ENCODE measurements at regions not wholly inside any gene's neighbourhood (a gene's known extent, or its start where the extent isn't known, plus 50 kb on each side); places are given as distances from the start of the nearest gene placed in this dataset.

DNA sequence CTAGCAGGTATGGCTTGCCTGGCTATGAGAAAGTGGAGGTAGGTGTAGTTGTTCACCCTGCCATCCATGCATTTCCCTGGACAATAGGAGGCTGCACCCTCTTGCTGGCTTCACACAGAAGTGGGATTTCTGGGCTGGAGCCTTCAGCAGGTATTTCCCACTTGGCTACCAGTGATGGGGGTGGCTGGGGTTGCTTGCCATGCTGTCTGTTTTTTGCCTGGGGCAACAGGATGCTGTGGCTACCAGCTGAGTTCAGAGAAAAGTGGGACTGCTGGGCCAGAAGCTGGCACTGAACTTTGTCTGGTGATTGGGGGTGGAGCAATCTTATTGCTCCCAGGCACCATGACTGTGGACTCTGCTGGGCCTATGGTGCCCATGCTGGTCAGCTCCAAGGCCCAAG is 299.6 kb downstream of the FAM170A start:
- H4K5ac ChIP-seq (ENCODE audit: low read length), result no peak overlapping the region

DNA sequence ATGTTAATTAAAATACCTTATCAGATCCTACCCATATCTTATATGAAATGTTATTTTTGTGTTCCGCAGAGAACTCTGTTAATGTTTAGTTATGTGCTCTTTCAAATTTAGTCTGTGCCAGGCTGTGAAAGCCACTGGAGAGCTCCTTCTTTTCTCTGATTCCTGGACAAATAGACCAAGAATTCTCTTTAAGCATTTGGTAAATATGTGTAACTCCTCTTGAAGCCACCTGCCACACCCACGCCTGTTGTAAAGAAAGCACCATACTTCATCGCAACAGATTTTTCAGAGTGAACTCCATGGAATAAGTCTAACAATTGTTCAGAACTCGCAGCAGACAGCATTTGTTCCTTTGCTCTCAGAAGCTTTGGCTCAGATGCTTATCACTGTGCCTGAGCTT is 301.1 kb downstream of the FAM170A start:
- no peak overlapping the region for H3K56ac ChIP-seq (ENCODE audit: low read length)
- no peaks in the 10 kb centered on the region for H3K27me3 ChIP-seq (ENCODE audit: insufficient read depth, low read length, poor library complexity)
- H3K27ac ChIP-seq (ENCODE audit: low read depth, low read length), result no peak overlapping the region
- DNase-seq, result no peak
- H3K4me1 ChIP-seq (ENCODE audit: control insufficient read depth, low read depth, low read length), result no peaks in the 10 kb centered on the region
- no peak overlapping the region for H2BK120ac ChIP-seq (ENCODE audit: low read depth, low read length)
- H2BK5ac ChIP-seq (ENCODE audit: low read length), result no peak overlapping the region
- H4K5ac ChIP-seq (ENCODE audit: low read length), result no peak overlapping the region
- no peaks in the 10 kb centered on the region for H3K79me1 ChIP-seq (ENCODE audit: low read length)
- no peaks in the 10 kb centered on the region for H3K79me2 ChIP-seq (ENCODE audit: control insufficient read depth, insufficient read depth, low read length)
- H3K4me3 ChIP-seq (ENCODE audit: low read length), result no peak overlapping the region
- H3K4me2 ChIP-seq (ENCODE audit: low read length), result no peak overlapping the region
- no peak overlapping the region for H3K23ac ChIP-seq (ENCODE audit: low read length)
- no peaks in the 10 kb centered on the region for H3K36me3 ChIP-seq (ENCODE audit: control insufficient read depth, insufficient read depth, low read length)
- no peak overlapping the region for H4K8ac ChIP-seq (ENCODE audit: low read depth, low read length)
- H2AK5ac ChIP-seq (ENCODE audit: low read length), result no peak overlapping the region
- no peak overlapping the region for H3K18ac ChIP-seq (ENCODE audit: low read length)
- no CpG with 5 or more reads among the region's 4 CpGs for WGBS (ENCODE audit: extremely low coverage, insufficient coverage, low lambda C conversion rate)
- H3K4ac ChIP-seq (ENCODE audit: low read depth, low read length), result no peak overlapping the region
- no peak overlapping the region for H2BK15ac ChIP-seq (replicated peaks; ENCODE audit: low read depth)
- no peak overlapping the region for H3K9ac ChIP-seq (ENCODE audit: low read length)

More for the DNA sequence above, 299.6 kb downstream of the FAM170A start:
- H3K79me2 ChIP-seq (ENCODE audit: control insufficient read depth, insufficient read depth, low read length), result no peaks in the 10 kb centered on the region
- no peak overlapping the region for H3K56ac ChIP-seq (ENCODE audit: low read length)
- no peak overlapping the region for H2BK15ac ChIP-seq (replicated peaks; ENCODE audit: low read depth)
- H3K4me2 ChIP-seq (ENCODE audit: low read length), result no peak overlapping the region
- H3K4me3 ChIP-seq (ENCODE audit: low read length), result no peak overlapping the region
- H3K23ac ChIP-seq (ENCODE audit: low read length), result no peak overlapping the region
- H3K9ac ChIP-seq (ENCODE audit: low read length), result no peak overlapping the region
- no peak overlapping the region for H3K4ac ChIP-seq (ENCODE audit: low read depth, low read length)
- H3K27ac ChIP-seq (ENCODE audit: low read depth, low read length), result no peak overlapping the region
- H4K8ac ChIP-seq (ENCODE audit: low read depth, low read length), result no peak overlapping the region
- no peaks in the 10 kb centered on the region for H3K36me3 ChIP-seq (ENCODE audit: control insufficient read depth, insufficient read depth, low read length)
- H3K79me1 ChIP-seq (ENCODE audit: low read length), result no peaks in the 10 kb centered on the region
- no peak overlapping the region for H2BK120ac ChIP-seq (ENCODE audit: low read depth, low read length)
- H2BK5ac ChIP-seq (ENCODE audit: low read length), result no peak overlapping the region
- H3K18ac ChIP-seq (ENCODE audit: low read length), result no peak overlapping the region
- no peaks in the 10 kb centered on the region for H3K27me3 ChIP-seq (ENCODE audit: insufficient read depth, low read length, poor library complexity)
- no peak overlapping the region for H2AK5ac ChIP-seq (ENCODE audit: low read length)
- DNase-seq, result no peak
- no peaks in the 10 kb centered on the region for H3K4me1 ChIP-seq (ENCODE audit: control insufficient read depth, low read depth, low read length)

DNA sequence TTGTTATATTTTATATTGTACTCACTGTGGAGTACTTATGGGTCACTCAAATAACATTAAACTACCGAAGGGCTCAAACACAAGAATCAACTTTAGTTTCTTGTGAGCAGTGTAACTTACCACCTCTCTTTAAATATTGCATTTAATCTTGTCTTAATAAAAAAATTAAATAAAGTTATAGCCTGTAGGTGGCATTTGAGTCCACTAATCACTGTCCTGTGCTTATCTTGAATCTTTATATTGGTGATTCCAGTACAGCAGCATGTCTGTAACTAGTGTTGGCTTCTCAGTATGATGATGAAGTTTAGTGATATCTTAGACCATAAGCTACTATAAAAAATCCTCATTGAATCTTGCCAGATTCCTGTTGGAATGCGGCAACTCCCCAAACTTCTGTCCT is 313.8 kb downstream of the FAM170A start:
- H3K36me3 ChIP-seq (ENCODE audit: control insufficient read depth, insufficient read depth, low read length), result no peaks in the 10 kb centered on the region
- H3K4ac ChIP-seq (ENCODE audit: low read depth, low read length), result no peak overlapping the region
- no peak overlapping the region for H2BK15ac ChIP-seq (replicated peaks; ENCODE audit: low read depth)
- H3K18ac ChIP-seq (ENCODE audit: low read length), result no peak overlapping the region
- H2BK5ac ChIP-seq (ENCODE audit: low read length), result no peak overlapping the region
- DNase-seq, result no peak
- no peak overlapping the region for H3K4me2 ChIP-seq (ENCODE audit: low read length)
- no peaks in the 10 kb centered on the region for H3K27me3 ChIP-seq (ENCODE audit: insufficient read depth, low read length, poor library complexity)
- H3K4me3 ChIP-seq (ENCODE audit: low read length), result no peak overlapping the region
- H3K9ac ChIP-seq (ENCODE audit: low read length), result no peak overlapping the region
- H3K79me1 ChIP-seq (ENCODE audit: low read length), result no peaks in the 10 kb centered on the region
- H4K5ac ChIP-seq (ENCODE audit: low read length), result no peak overlapping the region
- H2AK5ac ChIP-seq (ENCODE audit: low read length), result no peak overlapping the region
- H3K4me1 ChIP-seq (ENCODE audit: control insufficient read depth, low read depth, low read length), result no peaks in the 10 kb centered on the region
- no peaks in the 10 kb centered on the region for H3K79me2 ChIP-seq (ENCODE audit: control insufficient read depth, insufficient read depth, low read length)
- H2BK120ac ChIP-seq (ENCODE audit: low read depth, low read length), result no peak overlapping the region
- H3K27ac ChIP-seq (ENCODE audit: low read depth, low read length), result no peak overlapping the region
- no peak overlapping the region for H3K56ac ChIP-seq (ENCODE audit: low read length)
- H3K23ac ChIP-seq (ENCODE audit: low read length), result no peak overlapping the region
- no CpG with 5 or more reads among the region's 2 CpGs for WGBS (ENCODE audit: extremely low coverage, insufficient coverage, low lambda C conversion rate)
- no peak overlapping the region for H4K8ac ChIP-seq (ENCODE audit: low read depth, low read length)

DNA sequence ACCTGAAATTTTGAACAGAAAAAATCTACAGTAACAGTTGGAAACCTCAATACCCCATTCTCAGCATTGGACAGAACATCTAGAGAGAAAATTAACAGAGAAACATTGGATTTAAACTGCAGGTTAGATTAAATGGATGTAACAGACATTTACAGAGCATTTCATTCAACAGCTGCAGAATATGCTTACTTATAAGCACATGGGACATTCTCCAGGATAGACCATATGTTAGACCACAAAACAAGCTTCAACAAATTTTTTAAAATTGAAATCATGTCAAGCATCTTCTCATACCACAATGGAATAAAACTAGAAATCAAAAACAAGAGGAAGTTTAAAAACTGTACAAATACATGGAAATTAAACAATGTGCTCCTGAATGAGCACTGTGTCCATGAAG is 316.3 kb downstream of the FAM170A start:
- no peaks in the 10 kb centered on the region for H3K36me3 ChIP-seq (ENCODE audit: control insufficient read depth, insufficient read depth, low read length)
- H3K79me1 ChIP-seq (ENCODE audit: low read length), result no peaks in the 10 kb centered on the region
- H3K4ac ChIP-seq (ENCODE audit: low read depth, low read length), result no peak overlapping the region
- H4K8ac ChIP-seq (ENCODE audit: low read depth, low read length), result no peak overlapping the region
- H3K4me2 ChIP-seq (ENCODE audit: low read length), result no peak overlapping the region
- no peak overlapping the region for H3K23ac ChIP-seq (ENCODE audit: low read length)
- H3K79me2 ChIP-seq (ENCODE audit: control insufficient read depth, insufficient read depth, low read length), result no peaks in the 10 kb centered on the region
- no peak overlapping the region for H3K56ac ChIP-seq (ENCODE audit: low read length)
- H2BK15ac ChIP-seq (replicated peaks; ENCODE audit: low read depth), result no peak overlapping the region
- no peak overlapping the region for H4K5ac ChIP-seq (ENCODE audit: low read length)
- no peak overlapping the region for H3K18ac ChIP-seq (ENCODE audit: low read length)
- no peak overlapping the region for H3K4me3 ChIP-seq (ENCODE audit: low read length)
- no peak for DNase-seq
- H3K4me1 ChIP-seq (ENCODE audit: control insufficient read depth, low read depth, low read length), result no peaks in the 10 kb centered on the region
- no peaks in the 10 kb centered on the region for H3K27me3 ChIP-seq (ENCODE audit: insufficient read depth, low read length, poor library complexity)
- no peak overlapping the region for H2AK5ac ChIP-seq (ENCODE audit: low read length)
- no peak overlapping the region for H2BK120ac ChIP-seq (ENCODE audit: low read depth, low read length)
- no peak overlapping the region for H3K9ac ChIP-seq (ENCODE audit: low read length)
- H2BK5ac ChIP-seq (ENCODE audit: low read length), result no peak overlapping the region
- H3K27ac ChIP-seq (ENCODE audit: low read depth, low read length), result no peak overlapping the region

DNA sequence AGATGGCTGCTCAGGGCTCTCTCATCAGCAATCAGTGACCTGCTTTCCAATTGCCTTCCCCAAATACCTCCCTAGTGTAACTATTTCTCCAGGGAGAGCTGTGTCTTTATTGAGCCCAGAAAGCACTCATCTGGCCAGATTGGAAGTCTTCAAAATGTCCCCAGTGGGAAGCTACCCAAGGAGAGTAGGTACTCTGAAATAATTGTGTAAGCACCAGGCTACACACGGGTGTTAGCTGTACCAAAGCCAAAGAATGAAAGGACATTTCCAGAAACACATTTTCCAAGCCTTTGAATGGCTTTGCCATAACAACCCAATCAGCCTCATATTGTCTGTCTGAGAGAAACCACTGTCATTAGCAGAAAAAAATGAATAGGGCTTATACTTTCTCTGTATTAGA is 318.8 kb downstream of the FAM170A start:
- no peak overlapping the region for H3K4ac ChIP-seq (ENCODE audit: low read depth, low read length)
- H3K79me1 ChIP-seq (ENCODE audit: low read length), result no peaks in the 10 kb centered on the region
- no peak overlapping the region for H4K8ac ChIP-seq (ENCODE audit: low read depth, low read length)
- peaks cover 10% of the 10 kb centered on the region for H3K4me1 ChIP-seq (ENCODE audit: control insufficient read depth, low read depth, low read length)
- no peak overlapping the region for H3K56ac ChIP-seq (ENCODE audit: low read length)
- H3K79me2 ChIP-seq (ENCODE audit: control insufficient read depth, insufficient read depth, low read length), result no peaks in the 10 kb centered on the region
- no peak overlapping the region for H3K27ac ChIP-seq (ENCODE audit: low read depth, low read length)
- H3K18ac ChIP-seq (ENCODE audit: low read length), result no peak overlapping the region
- H3K36me3 ChIP-seq (ENCODE audit: control insufficient read depth, insufficient read depth, low read length), result no peaks in the 10 kb centered on the region
- no peak overlapping the region for H2AK5ac ChIP-seq (ENCODE audit: low read length)
- no peaks in the 10 kb centered on the region for H3K27me3 ChIP-seq (ENCODE audit: insufficient read depth, low read length, poor library complexity)
- H2BK5ac ChIP-seq (ENCODE audit: low read length), result no peak overlapping the region
- H3K23ac ChIP-seq (ENCODE audit: low read length), result no peak overlapping the region
- no peak overlapping the region for H3K4me2 ChIP-seq (ENCODE audit: low read length)
- no peak for DNase-seq
- no peak overlapping the region for H3K4me3 ChIP-seq (ENCODE audit: low read length)
- H3K9ac ChIP-seq (ENCODE audit: low read length), result no peak overlapping the region
- H2BK15ac ChIP-seq (replicated peaks; ENCODE audit: low read depth), result peak overlapping the region; percentile 78
- H2BK120ac ChIP-seq (ENCODE audit: low read depth, low read length), result no peak overlapping the region
- no peak overlapping the region for H4K5ac ChIP-seq (ENCODE audit: low read length)
- no CpG with 5 or more reads among the region's 1 CpG for WGBS (ENCODE audit: extremely low coverage, insufficient coverage, low lambda C conversion rate)

DNA sequence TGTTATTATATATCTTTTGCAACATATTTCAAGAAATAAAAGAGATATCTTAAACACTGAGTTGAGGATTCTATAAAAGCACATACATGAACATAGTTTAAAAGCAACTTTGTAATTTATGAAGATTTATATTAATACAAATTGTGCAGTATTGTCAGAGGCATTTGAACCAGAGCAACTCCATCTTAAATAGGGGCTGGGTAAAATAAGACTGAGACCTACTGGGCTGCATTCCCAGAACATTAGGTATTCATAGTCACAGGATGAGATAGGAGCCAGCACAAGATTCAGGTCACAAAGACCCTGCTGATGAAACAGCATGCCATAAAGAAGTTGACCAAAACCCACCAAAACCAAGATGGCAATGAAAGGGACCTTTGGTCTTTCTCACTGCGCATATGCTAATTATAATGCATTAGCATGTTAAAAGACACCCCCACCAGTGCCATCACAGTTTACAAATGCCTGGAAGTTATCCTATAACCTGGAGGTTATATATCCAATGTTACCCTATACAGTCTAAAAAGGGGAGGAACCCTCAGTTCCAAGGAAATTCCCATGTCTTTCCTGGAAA is 320.2 kb downstream of the FAM170A start:
- peak; percentile 78 for DNase-seq
- Histone ChIP-seq H2AK5ac (ENCODE audit: low read length) (no peak overlapping the region), H3K18ac (ENCODE audit: low read length) (no peak overlapping the region), H3K4me1 (ENCODE audit: control insufficient read depth, low read depth, low read length) (peaks cover 11% of the 10 kb centered on the region), H2BK5ac (ENCODE audit: low read length) (no peak overlapping the region), H3K4me3 (ENCODE audit: low read length) (no peak overlapping the region), H4K8ac (ENCODE audit: low read depth, low read length) (no peak overlapping the region), H4K5ac (ENCODE audit: low read length) (no peak overlapping the region), H3K36me3 (ENCODE audit: control insufficient read depth, insufficient read depth, low read length) (no peaks in the 10 kb centered on the region), H3K79me1 (ENCODE audit: low read length) (no peaks in the 10 kb centered on the region), H3K79me2 (ENCODE audit: control insufficient read depth, insufficient read depth, low read length) (no peaks in the 10 kb centered on the region), H3K27ac (ENCODE audit: low read depth, low read length) (no peak overlapping the region), H3K56ac (ENCODE audit: low read length) (no peak overlapping the region), H2BK15ac (replicated peaks; ENCODE audit: low read depth) (no peak overlapping the region), H3K4ac (ENCODE audit: low read depth, low read length) (no peak overlapping the region), H3K4me2 (ENCODE audit: low read length) (no peak overlapping the region), H2BK120ac (ENCODE audit: low read depth, low read length) (no peak overlapping the region), H3K9ac (ENCODE audit: low read length) (no peak overlapping the region), H3K27me3 (ENCODE audit: insufficient read depth, low read length, poor library complexity) (no peaks in the 10 kb centered on the region), H3K23ac (ENCODE audit: low read length) (no peak overlapping the region)
- WGBS (ENCODE audit: extremely low coverage, insufficient coverage, low lambda C conversion rate), result no CpG with 5 or more reads among the region's 1 CpG

Measured in mesendoderm (in vitro differentiated cells).